HG03159 (cell line): ENCODE measurements at regions not wholly inside any gene's neighbourhood (a gene's known extent, or its start where the extent isn't known, plus 50 kb on each side); places are given as distances from the start of the nearest gene placed in this dataset.
A peak's percentile ranks its signal among the peaks of the same experiment; 100 is the strongest.

ENCODE experiments used
- ATAC-seq: cut with Tn5 transposase; IDR thresholded peaks from one replicate; pipeline ENCODE4 v1.9.1; 2021; ENCODE audit warnings: mild to moderate bottlenecking, moderate library complexity; ENCODE audit not compliant: unreplicated experiment

DNA sequence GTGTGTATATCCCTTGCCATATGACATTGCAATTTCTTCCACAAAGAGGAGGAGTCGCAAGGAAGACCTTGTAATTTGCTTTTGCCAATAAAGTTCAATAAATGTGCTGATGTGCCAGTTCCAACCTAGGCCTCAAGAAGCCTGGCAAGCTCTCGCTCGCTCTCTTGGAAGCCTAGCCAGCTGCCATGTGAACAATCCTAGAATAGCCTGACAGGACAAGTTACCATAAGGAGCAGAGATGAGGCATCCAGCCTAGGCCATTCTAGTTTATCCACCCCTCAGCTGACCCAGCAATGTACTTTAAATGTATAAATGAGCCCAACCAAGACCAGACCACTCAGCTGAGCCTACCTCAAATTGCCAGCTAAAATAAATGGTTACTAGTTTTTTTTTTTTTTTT lies 145.7 kb upstream of the QRFPR start:
- no peak for ATAC-seq

DNA sequence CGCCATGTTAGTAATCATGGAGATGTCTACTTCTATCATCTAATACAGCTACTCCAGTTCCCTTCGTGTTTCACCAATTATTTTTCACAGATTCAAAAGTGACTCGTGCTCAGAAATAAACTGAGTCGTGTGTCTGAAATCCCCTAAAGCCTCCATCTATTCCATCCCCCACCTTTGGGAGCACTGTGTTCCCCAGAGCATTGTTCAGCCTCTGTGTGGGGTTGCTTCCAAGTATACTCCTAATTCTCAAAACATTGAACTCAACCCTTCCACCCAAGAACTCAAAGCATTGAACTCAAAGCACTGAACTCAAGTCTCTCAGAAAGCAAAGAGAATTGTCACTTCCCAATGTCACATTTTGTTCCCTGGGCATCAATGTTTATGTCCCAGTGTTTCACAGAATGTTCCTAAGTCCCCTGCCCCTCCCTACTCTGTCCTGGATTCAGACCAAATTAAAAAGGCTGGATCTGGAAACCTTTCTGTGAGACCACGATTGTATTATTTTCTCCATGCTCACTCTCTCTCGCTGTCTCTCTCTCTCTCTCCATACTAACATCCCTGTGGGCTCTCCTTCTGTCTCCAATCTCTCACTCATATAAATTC lies 138.5 kb upstream of the QRFPR start:
- no peak for ATAC-seq

DNA sequence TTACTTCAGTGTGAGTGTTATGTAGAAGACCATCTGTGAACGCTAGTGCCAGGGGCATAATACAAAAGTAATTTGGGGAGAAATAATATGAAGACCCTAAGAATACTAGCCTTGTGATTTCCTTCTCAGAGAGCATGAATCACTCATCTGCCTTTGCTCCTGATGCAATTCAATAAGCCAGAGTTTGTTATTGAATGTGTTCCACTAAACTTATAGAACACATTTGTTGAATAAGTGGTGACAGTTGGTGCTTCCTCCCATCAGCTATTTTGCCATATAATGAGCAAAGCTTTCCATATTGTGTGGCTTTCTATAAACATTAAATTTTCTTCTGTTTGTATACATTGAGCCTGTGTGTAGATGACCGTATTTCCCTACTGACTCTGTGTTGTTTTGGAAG lies 136.4 kb upstream of the QRFPR start:
- ATAC-seq: no peak

DNA sequence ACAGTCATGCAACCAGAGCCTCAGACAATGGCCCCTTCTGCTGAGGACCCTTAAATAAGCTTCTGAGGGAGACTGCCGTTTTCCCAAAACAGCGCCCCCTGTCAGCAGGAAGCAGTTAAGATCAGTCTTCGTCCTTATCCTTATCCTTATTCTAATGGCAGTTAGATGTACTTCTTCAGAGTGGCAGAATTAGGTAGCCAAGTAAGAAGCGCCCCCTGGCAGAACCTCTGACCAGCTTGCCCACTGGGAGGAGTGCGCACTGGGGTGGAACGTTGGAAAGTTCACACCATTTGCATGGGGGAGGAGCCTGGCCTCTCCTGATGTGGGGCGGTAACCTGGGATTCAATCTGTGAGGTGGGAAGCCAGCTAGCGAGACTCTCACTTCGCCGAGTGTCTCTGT lies 133.6 kb upstream of the QRFPR start:
- no peak for ATAC-seq

DNA sequence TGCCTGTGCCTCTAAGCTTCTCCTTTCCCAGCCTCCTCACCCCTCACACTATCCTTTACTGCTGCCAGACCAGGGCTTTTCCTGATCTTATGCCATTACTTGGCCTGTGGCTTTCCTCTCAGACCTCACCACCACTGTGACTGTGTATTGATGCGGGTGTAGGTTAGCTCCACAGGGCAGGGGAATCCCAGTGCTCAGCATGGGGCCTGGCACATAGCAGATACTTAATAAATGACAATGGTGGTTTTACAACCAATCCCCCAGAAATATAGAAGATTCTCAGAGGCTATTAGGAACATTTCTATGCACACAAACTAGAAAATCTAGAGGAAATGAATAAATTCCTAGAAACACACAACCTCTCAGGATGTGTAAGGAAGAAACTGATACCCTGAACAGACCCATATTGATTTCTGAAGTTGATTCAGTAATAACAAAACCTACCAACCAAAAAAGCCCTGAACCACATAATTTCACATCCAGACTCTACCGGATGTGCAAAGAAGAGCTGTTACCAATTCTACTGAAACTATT lies 129.6 kb upstream of the QRFPR start:
- ATAC-seq: peak; percentile 56

DNA sequence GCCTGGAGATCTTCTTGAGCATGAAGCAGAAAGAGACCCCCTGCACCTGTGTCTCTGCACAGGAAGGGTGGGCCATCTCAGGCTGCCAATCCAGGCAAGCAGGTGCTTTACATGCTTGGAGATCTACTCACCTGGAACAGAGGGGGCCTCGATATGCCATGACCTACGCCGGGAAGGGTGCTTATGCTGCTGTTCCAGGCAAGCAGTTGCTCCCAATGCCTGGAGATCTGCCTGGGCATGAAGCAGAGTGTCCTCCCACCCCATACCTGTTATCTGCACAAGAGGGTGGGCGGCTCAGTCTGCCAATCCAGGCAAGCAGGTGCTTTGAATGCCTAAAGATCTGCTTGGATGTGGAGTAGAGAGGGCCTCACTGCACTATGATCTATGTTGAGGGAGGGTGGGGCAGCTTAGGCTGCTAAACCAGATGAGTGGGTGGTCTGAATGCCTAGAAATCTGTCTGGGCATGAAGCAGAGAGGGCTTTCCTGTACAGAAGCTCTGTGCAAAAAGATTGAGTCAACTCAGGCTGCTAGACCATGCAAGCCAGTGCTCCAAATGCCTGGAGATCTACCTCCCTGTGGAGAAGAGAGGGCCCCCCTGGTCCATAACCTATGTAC lies 104.5 kb upstream of the QRFPR start:
- no peak for ATAC-seq

DNA sequence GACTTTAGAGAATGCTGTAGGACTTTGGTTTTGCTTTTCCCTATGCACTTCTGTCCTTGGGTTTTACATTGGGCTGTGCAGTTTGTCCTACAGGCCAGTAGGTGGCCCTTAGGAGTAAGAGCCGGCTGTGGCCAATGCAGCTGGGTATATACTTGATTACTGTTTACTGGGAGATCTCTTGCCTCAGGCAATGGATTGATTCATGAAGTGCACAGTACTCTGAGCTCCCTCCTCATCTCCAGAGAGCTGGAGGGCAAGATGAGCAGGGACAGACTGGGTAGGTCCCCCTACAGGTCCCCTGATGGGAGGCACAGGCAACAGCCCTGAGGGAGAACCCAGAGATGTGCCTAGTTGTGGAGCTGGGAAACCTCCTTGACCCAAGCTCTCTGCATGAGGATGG lies 103.8 kb upstream of the QRFPR start:
- peak; percentile 97 for ATAC-seq

DNA sequence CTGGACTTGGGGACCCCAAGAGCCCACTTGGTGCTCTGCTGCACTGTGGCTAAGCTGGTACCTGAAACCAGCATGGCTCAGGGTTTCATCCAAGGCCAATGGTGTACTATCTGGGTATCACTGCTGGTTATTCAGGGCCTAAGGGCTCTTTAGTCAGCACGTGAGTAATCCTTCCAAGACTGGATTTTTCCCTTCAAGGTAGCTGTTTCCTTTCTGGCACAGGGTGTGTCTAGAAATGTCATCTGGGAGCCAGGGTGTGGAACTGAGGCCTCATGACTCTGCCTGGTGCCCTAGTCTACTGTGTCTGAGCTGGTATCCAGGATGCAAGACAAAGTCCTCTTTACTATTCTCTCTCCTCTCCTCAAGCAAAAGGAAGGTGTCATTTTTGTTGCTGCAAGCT lies 99.0 kb upstream of the QRFPR start:
- ATAC-seq: no peak

DNA sequence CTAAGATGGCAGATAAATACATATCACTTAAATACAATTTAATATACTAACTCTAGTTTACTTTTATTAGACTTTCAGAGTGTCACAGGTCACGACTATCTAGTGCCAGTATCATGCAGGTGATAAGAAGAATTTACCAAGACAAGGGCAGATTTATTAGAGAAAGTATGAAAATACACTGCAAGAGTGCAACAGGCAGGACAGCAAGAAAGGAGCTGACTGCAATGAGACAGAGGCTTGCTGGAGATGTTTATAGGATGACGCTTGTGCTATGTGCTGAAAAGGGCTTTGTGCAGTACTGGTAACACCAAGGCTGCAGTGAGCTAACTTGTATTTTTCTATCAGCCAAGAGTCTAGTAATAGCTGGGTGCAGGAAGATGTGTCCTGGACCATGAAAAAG lies 96.7 kb upstream of the QRFPR start:
- ATAC-seq: no peak

DNA sequence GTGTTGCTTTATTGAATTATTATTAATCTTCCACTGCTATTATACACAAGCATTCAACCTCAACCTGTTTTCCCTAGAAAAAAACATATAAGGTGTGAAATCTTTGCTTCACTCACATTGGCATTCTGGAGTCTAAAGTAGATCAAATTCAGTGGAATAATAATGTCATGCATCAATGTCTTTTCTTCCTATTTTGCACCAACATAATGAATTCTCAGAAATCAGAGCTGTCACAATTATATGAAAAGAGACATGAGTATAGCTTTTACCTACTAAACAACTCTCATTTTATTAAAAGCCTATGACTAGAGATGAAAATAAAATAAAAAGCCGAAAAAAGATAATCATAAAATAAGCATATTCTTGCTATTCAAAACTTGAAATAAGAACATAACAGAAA lies 96.3 kb upstream of the QRFPR start:
- no peak for ATAC-seq

DNA sequence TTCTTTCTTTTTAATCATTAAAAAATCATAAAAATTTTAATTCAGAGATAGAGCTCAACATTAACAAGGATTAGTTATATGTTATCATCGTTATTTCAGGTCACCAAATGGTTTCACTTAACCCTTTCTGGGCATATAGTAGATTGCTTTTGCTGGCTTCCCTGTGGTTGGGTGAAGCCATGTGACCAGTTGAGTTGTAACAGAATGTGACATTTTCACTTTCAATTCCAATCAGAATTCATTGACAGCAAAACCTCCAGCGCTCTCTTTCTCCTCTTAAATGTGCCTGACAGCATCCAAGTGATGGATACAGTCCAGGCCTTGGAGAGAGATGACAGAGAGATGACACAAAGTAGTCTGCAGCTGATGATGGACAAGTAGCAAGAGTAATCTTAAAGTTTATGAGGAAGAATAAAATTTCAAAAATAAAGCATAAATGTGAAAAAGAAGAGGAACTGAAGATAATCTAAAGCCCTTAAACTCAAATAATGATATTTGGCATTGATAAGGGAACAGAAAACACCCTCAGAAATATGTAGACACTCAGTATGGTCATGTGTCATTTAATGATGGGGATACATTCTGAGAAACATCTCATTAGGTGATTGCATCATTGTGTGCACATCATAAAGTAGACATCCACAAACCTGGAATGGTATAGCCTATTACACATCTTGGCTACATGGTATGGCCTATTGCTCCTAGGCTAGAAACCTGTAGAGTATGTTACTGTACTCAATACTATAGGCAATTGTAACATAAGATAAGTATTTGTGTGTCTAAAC lies 92.3 kb upstream of the QRFPR start:
- peak; percentile 72 for ATAC-seq

DNA sequence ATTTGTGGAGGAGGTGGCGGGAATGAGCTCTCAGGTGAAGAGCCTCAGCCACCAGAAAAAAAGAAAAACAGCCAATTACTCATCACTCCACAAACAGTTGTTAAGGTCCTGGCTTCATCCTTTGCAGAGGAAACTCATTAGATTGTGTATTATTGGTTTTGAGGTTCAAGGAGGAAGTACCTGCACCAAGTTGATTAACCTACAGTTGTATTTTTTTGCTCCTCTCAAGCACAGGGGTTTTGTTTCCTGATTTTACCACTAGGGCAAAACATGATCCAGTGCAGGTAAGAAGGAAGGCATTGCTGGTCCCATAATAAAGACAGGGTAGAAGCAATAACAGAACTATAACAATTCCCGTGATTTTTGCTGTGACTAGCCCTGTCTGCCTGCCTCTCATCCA lies 84.0 kb upstream of the QRFPR start:
- no peak for ATAC-seq

DNA sequence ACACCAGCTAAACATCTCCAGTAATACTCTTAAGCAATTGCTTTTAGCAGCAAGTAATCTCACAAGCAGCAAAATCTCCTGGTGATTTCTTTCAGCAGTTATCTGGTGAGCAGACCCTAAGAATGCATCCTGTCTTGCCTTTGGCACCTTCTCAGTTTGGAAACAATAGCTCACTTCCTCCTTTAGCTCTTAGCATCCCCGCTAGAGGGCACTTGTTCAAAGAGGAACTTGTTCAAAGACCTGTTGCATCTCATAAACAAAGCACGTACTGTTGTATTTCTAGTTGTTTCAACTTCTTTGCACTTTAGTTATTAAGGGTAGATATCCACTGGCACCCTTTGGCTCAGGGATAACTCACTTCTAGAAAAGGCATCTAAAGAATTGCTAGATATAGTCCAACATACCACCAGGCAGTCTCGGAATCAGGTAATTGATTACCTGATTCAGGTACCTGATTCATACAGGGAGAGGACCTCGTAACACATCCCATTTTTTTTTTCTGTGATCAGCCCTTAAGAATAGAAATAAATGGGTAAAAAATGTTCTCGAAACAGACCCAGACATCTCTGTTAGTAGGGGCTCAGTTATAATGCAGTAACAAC lies 81.9 kb upstream of the QRFPR start:
- peak; percentile 98 for ATAC-seq

DNA sequence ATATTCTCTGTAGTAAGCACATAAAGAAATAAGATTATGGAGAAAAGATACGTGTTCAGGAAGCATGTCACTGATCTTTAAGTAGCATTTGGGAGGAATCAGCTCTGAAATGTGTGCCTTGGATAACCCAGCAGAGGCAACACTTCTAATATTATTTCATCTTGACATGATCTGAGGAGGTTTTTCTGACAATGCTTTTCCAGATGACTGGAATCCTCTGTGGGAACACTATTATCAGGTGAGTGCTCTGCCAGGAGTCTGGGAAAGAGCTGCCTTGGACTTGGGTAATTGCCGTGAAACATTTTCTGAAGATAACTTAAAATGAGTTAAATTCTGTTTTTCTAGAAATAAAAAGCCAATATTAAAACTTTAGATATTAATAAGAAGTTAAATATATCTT lies 78.2 kb upstream of the QRFPR start:
- ATAC-seq: no peak

DNA sequence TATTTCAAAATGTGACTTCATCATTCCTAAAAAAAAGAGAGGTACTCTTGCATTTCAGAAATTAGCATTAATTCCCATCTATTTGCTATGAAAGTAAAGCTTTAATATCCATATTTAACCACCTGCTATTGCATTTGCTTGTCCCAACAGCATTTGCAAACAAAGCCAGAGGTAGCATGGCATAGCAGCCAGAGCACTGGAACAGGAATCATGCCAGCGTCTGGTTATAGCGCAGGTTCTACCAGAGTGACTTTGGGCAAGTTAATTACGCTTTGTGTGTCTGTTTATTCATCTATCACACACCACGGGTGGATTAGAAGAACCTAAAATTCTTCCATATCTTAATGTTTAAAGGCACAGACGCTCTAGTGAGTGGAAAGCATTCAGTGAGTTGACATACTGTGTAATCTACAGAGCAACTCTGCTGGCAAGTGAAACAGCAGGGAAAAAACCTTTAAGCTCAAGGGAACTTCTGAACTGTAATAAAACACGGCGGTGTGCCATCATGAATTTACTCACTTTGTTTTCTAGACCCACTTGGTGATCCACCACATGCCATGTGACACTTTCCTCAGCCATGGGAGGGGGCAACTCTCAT lies 76.6 kb upstream of the QRFPR start:
- no peak for ATAC-seq

DNA sequence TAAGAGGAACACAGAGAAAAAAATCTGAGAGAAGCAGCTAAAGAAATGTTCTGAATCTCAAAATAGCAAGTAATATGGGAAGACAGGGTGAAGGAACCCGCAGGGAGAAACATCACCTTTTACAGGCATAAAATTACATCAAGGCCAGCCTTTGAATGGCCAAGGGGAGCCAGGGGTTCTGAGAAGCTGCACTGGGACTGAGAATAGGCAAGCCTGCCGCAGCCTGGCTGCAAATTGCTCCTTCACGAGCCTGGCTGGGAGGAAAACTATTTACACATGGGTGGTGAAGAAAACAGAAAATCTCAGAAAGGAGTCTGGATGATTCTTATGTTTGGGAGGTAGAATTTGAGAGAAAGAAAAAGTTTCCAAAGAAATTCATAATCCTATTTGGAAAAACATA lies 74.5 kb upstream of the QRFPR start:
- no peak for ATAC-seq

DNA sequence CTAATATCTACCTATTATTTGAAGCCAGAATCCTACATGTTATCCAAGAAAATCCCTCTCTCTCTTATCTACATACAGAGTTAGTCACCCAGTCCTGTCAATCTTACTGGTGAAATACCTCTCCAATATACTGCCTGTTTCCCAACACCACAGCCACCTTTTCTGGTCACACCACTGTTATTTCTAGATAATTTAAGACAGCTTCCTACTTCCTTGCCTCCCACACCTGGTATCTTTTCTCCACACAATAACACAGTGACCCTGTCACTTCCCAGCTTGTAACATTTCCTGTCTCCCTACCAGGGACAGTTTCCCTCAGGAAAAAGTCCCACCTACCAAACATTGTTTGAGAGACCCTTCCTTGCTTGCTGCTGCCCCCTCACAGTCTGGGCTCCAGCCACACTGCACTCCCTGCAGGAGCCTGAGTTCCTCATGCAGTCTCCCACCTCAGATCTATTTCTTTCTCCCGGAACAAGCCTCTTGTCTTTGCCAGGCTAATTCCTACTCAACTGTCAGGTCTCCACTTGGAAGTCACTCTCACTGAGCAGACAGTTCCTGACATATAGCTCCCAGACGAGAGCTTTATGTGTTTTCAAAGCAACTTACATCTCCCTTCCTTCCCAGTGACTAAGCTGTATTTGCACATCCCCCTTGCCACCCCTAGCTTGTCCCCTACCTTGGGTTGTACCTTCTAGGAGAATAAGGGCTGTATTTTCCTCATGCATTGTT lies 73.6 kb upstream of the QRFPR start:
- no peak for ATAC-seq

DNA sequence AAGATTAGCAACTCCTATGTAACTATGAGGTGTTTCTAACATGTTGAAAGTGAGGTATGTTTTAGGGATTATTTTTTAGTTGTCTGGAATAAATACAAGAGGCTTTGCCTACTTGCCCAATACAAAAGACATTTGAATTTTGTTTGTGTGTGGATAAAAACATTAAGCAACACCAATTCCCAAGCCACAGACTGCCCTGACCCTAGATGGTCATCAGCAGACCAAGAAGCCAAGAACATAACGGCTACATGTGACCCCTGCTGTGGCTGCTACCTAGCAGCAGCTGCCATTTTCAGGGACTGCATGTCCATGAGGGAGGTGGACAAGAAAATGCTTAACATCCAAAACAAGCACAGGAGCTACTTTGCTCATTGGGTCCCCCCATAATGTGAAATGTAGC lies 70.5 kb upstream of the QRFPR start:
- no peak for ATAC-seq

DNA sequence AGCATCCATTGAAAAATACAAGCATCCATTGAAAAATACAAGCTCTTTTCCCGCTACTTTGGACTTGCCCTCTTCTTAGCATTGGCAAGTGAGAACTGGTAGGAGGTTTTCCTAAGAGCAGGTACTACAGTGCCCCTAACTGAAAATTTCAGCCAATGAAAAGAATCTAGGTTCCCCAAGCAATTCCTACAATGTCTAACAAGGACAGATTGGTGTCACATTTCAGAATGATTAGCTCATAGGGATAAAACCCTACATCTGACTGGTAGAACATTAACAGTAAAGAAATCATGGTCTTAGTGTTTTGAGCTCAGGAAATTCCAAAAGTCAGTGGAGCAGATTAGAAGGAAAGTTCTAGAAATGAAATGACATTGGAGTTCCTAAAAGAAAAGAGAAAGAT lies 68.6 kb upstream of the QRFPR start:
- ATAC-seq: no peak

DNA sequence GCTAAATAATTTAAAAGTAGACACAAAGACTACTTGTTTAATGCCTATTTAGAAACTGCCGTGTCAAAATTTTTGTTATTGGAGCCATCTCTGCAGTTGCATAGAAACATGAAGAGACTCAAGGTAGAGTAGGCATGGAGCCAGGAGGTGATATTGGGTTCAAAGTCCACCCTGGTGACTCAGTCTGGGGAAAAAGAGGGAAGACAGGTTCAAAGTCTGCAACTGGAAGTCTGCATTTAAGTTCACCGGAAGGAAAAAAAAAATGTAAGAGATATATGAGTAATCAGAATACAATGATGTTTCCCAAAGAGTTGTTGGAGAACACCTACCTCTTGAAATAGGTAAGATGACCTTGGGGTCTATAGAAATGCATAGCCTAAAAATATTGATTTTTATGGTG lies 67.4 kb upstream of the QRFPR start:
- no peak for ATAC-seq

DNA sequence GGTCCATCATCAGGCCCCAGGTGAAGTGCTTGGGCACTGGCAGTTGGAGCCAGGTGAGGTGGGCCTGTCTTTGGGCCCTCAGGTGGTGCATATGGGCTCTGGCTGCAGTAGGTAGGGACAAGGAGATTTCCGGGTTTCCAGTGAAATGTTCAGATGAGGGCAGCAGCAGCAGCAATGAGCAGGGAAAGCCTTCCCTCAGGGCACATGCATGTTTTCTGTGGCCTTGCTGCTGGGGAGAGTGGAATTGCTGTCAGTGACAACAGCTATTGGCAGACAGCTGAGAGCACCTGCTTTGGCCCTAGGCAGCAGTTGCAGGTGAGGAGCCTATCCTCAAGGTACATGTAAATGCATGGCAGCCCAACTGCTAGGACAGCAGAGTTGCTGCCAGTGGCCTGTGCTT lies 58.9 kb upstream of the QRFPR start:
- no peak for ATAC-seq
